ENCODE measurements at regions not wholly inside any gene's neighbourhood (a gene's known extent, or its start where the extent isn't known, plus 50 kb on each side); places are given as distances from the start of the nearest gene placed in this dataset.
A peak's percentile ranks its signal among the peaks of the same experiment; 100 is the strongest.
"Not testable (repeated sequence)": the region's sequence is repeated elsewhere in the genome, so short reads cannot be mapped to it uniquely, and the experiment has no call there.

GRCh38 chr22:44645083-44645482 is 56.9 kb upstream of the PRR5 start:
- no peak for TF ChIP-seq CTCF (IDR thresholded peaks at IDR 0.05; ENCODE audit: low read depth, low read length)
- no peak for DNase-seq (ENCODE audit: extremely low read depth, low read depth)

GRCh38 chr22:44643526-44644101 is 58.4 kb upstream of the PRR5 start:
- DNase-seq (ENCODE audit: extremely low read depth, low read depth), result not testable (repeated sequence)

GRCh38 chr22:44642096-44642644 is 59.8 kb upstream of the PRR5 start:
- TF ChIP-seq CTCF (IDR thresholded peaks at IDR 0.05; ENCODE audit: low read depth, low read length), result no peak
- DNase-seq (ENCODE audit: extremely low read depth, low read depth), result no peak

- no peak for DNase-seq (ENCODE audit: extremely low read depth, low read depth)
- no peak for TF ChIP-seq CTCF (IDR thresholded peaks at IDR 0.05; ENCODE audit: low read depth, low read length)
Observed at GRCh38 chr22:44640618-44641155, 61.3 kb upstream of the PRR5 start.

- no peak for DNase-seq (ENCODE audit: extremely low read depth, low read depth)
- no peak for TF ChIP-seq CTCF (IDR thresholded peaks at IDR 0.05; ENCODE audit: low read depth, low read length)
Observed at GRCh38 chr22:44639891-44640617, 62.0 kb upstream of the PRR5 start.

- TF ChIP-seq CTCF (IDR thresholded peaks at IDR 0.05; ENCODE audit: low read depth, low read length), result peak; percentile 5; the same call in 1 of the 2 replicates
Observed at GRCh38 chr22:44638971-44639760, 62.8 kb upstream of the PRR5 start.

GRCh38 chr22:44636502-44637206 is 65.3 kb upstream of the PRR5 start:
- DNase-seq (ENCODE audit: extremely low read depth, low read depth), result not testable (repeated sequence)

More at GRCh38 chr22:44638971-44639760, 62.8 kb upstream of the PRR5 start:
- DNase-seq (ENCODE audit: extremely low read depth, low read depth), result no peak

- DNase-seq (ENCODE audit: extremely low read depth, low read depth), result not testable (repeated sequence)
Observed at GRCh38 chr22:44635567-44635966, 66.4 kb upstream of the PRR5 start.

Measured in AG09319 (cell line).